Transverse colon (tissue), 4 donors: ENCODE measurements at regions not wholly inside any gene's neighbourhood (a gene's known extent, or its start where the extent isn't known, plus 50 kb on each side); places are given as distances from the start of the nearest gene placed in this dataset.

Source experiments
- DNase-seq: peaks from one replicate; pipeline ENCODE4 v3.0.0-alpha.2; 2019
- H3K27ac ChIP-seq, 4 donors: fragments of 200-600 bp; sonication (generic); 2 replicates each; pipeline ENCODE4 v1.5.1; 2016 to 2018; ENCODE audit warnings: inconsistent platforms in 4 of 4
- H3K27me3 ChIP-seq: fragments of 200-600 bp; sonication (generic); 2 replicates; pipeline ENCODE4 v1.5.1; 2017; ENCODE audit warnings: inconsistent platforms
- H3K36me3 ChIP-seq, 4 donors: fragments of 200-600 bp; sonication (generic); 2 replicates each; pipeline ENCODE4 v1.5.1; 2017 to 2019; ENCODE audit warnings: inconsistent platforms in 4 of 4
- H3K4me1 ChIP-seq, 4 donors: fragments of 200-600 bp; sonication (generic); 2 replicates each; pipeline ENCODE4 v1.5.1; 2017 to 2020; ENCODE audit warnings: inconsistent platforms in 4 of 4
- H3K4me3 ChIP-seq, 4 donors: fragments of 200-600 bp; sonication (generic); 1 replicate in 1 of 4; 2 replicates in 3 of 4; pipeline versions ENCODE4 v1.5.1 to v1.6.1; 2017 to 2019; ENCODE audit warnings: inconsistent platforms in 4 of 4
- H3K9me3 ChIP-seq, 2 donors: fragments of 200-600 bp; sonication (generic); 2 replicates each; pipeline ENCODE4 v1.5.1; 2017 to 2019; ENCODE audit warnings: inconsistent platforms in 2 of 2
- CTCF ChIP-seq, 5 experiments: fragments of 200-600 bp in 3 of 5; fragments of 450-650 bp in 2 of 5; sonication (generic) in 3 of 5; IDR thresholded peaks; 1 replicate in 2 of 5; 2 replicates in 3 of 5; pipeline ENCODE4 v1.5.1; 2016 to 2017; ENCODE audit warnings: antibody characterized with exemption in 5 of 5, inconsistent platforms in 3 of 5, mild to moderate bottlenecking in 2 of 5, moderate library complexity in 1 of 5
- EP300 ChIP-seq: sonication (generic); formaldehyde crosslinking; IDR thresholded peaks from one replicate; pipeline ENCODE4 v1.6.1; 2017; ENCODE audit warnings: antibody characterized with exemption, low read depth
- POLR2A ChIP-seq: fragments of 450-650 bp; IDR thresholded peaks from one replicate; pipeline ENCODE4 v1.6.1; 2016; ENCODE audit warnings: antibody characterized with exemption, mild to moderate bottlenecking, moderate library complexity
- POLR2AphosphoS5 ChIP-seq, 3 donors: sonication (generic); formaldehyde crosslinking; IDR thresholded peaks; one replicate each; pipeline ENCODE4 v1.6.1; 2016; ENCODE audit warnings: antibody characterized with exemption in 3 of 3
- WGBS, 2 donors: methylation state at CpG; one replicate each; pipeline ENCODE4 v1.1.5; 2018; ENCODE audit warnings: low coverage in 1 of 2; 5-methylcytosine and 5-hydroxymethylcytosine counted together
- in situ Hi-C, 4 donors: fragments of 200-750 bp; cut with MboI; loops; one replicate each; pipeline versions ENCODE4 v1.15.0 to v1.15.1; 2017; ENCODE audit warnings: low sequenced_read_pairs in 3 of 4, low pct_ligation_motif_present in 1 of 4, low pct_unique_long_range_greater_than_20kb in 1 of 4
- intact Hi-C: fragments of 100-400 bp; cut with DNase I; formaldehyde crosslinking; loops from one replicate; pipeline ENCODE4 v1.15.1; 2023; ENCODE audit warnings: low total_unique reads

GRCh38 chr2:185335879-185336278 lies 402.7 kb upstream of the FSIP2 start:
- no peaks in the 10 kb centered on the region for H3K27me3 ChIP-seq
- H3K27ac ChIP-seq: no peak overlapping the region
- WGBS, 2 donors: 50 to 52% methylated on average over 3 of the region's 3 CpGs
- intact Hi-C loops: no loop called here
- DNase-seq: no peak
- H3K4me3 ChIP-seq: no peak overlapping the region
- no peaks in the 10 kb centered on the region for H3K4me1 ChIP-seq
- H3K36me3 ChIP-seq: peaks cover 0 to 2% (median 0%) of the 10 kb centered on the region in 4 donors
- TF ChIP-seq POLR2A: no peak
- TF ChIP-seq EP300: no peak
- TF ChIP-seq POLR2AphosphoS5 (IDR thresholded peaks at IDR 0.05): no peak
- TF ChIP-seq CTCF (IDR thresholded peaks at IDR 0.05): no peak
- no peaks in the 10 kb centered on the region for H3K9me3 ChIP-seq
- in situ Hi-C loops: no loop called here

DNA sequence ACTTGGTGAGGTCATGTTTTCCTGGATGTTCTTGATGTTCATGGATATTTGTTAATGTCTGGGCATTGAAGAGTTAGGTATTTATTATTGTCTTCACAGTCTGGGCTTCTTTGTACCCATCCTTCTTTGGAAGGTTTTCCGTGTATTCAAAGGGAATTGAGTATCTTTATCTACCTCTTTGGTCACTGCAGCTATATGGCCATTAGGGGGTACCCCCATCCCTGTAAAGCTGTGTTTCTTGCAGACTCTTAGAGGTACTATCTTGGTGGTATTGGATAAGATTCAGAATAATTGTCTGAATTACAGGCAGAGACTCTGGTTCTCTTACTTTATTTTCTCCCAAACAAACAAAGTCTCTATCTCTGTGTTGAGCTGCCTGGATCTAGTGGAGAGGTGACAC lies 401.6 kb upstream of the FSIP2 start:
- no peaks in the 10 kb centered on the region for H3K4me1 ChIP-seq
- H3K36me3 ChIP-seq: peaks cover 0 to 2% (median 0%) of the 10 kb centered on the region in 4 donors
- intact Hi-C loops (no loop called here), in situ Hi-C loops (no loop called here)
- WGBS, 2 donors: 87 to 100% methylated on average over 1 of the region's 1 CpG
- H3K27ac ChIP-seq: no peak overlapping the region
- no peaks in the 10 kb centered on the region for H3K27me3 ChIP-seq
- TF ChIP-seq CTCF (IDR thresholded peaks at IDR 0.05) (no peak), POLR2A (no peak), EP300 (no peak), POLR2AphosphoS5 (IDR thresholded peaks at IDR 0.05) (no peak)
- no peaks in the 10 kb centered on the region for H3K9me3 ChIP-seq
- no peak for DNase-seq
- no peak overlapping the region for H3K4me3 ChIP-seq

DNA sequence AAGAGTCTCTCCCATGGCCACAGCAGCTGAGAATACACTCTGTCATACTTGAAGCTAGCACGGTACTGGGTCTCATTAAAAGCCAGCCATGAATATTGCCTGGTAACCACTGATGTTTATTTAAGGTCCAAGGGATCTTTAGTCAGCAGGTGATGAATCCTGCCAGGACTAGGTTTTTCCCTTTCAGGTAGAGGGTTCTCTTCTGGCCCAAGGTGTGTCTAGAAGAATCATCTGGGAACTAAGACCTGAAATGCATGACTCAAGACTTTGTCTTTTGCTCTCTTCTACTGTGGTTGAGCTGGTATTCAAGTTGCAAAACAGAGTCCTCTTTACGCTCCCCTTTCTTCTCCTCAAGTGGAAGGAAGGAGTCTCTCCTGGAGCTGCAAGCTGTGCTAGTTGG lies 400.5 kb upstream of the FSIP2 start:
- H3K4me3 ChIP-seq: no peak overlapping the region
- TF ChIP-seq POLR2AphosphoS5 (IDR thresholded peaks at IDR 0.05): no peak
- TF ChIP-seq POLR2A: no peak
- TF ChIP-seq CTCF (IDR thresholded peaks at IDR 0.05): no peak
- TF ChIP-seq EP300: no peak
- no peaks in the 10 kb centered on the region for H3K27me3 ChIP-seq
- intact Hi-C loops (no loop called here), in situ Hi-C loops (no loop called here)
- H3K27ac ChIP-seq: no peak overlapping the region
- no peaks in the 10 kb centered on the region for H3K9me3 ChIP-seq
- H3K36me3 ChIP-seq: no peaks in the 10 kb centered on the region
- no peaks in the 10 kb centered on the region for H3K4me1 ChIP-seq
- DNase-seq: no peak
- WGBS, 2 donors: 82 to 100% methylated on average over 1 to 2 of the region's 2 CpGs

GRCh38 chr2:185347445-185347844 lies 391.2 kb upstream of the FSIP2 start:
- TF ChIP-seq POLR2A: no peak
- no peak for TF ChIP-seq POLR2AphosphoS5 (IDR thresholded peaks at IDR 0.05)
- no peak for TF ChIP-seq EP300
- no peak for TF ChIP-seq CTCF (IDR thresholded peaks at IDR 0.05)
- WGBS, 2 donors: 47% methylated on average over 2 of the region's 2 CpGs; no CpG with 5 or more reads in 1 of the 2 donors
- H3K36me3 ChIP-seq: no peaks in the 10 kb centered on the region
- in situ Hi-C loops: no loop called here
- H3K27ac ChIP-seq: no peak overlapping the region
- H3K27me3 ChIP-seq: no peaks in the 10 kb centered on the region
- H3K4me3 ChIP-seq: no peak overlapping the region
- H3K4me1 ChIP-seq: no peaks in the 10 kb centered on the region
- DNase-seq: no peak
- no peaks in the 10 kb centered on the region for H3K9me3 ChIP-seq
- intact Hi-C loops: no loop called here
